CD4-positive, alpha-beta T cell (primary cell): ENCODE measurements at regions not wholly inside any gene's neighbourhood (a gene's known extent, or its start where the extent isn't known, plus 50 kb on each side); places are given as distances from the start of the nearest gene placed in this dataset.

ENCODE experiments used
- ATAC-seq: fragments of 200-7000 bp; cut with Tn5 transposase; one replicate; pipeline ENCODE4 v1.10.0; 2022; ENCODE audit warnings: mild to moderate bottlenecking; ENCODE audit not compliant: poor library complexity
- CTCF ChIA-PET: fragments of 350-600 bp; sonication (Branson Sonifier 250); formaldehyde crosslinking; loops from one replicate; lab custom pipeline; 2021; ENCODE audit warnings: antibody characterized with exemption, inconsistent platforms; lab: Charles Lee
- POLR2A ChIA-PET: fragments of 350-600 bp; sonication (Branson Sonifier 250); formaldehyde crosslinking; loops from one replicate; lab custom pipeline; 2021; ENCODE audit warnings: antibody characterized with exemption, inconsistent platforms; lab: Charles Lee
- DNase-seq, 14 experiments: peaks; one replicate each; pipeline ENCODE4 v3.0.0-alpha.2; 2013 to 2020; ENCODE audit warnings: mixed read lengths in 2 of 14
- H3K27ac ChIP-seq, 2 donors: one replicate each; pipeline versions ENCODE4 v1.5.1 to v1.7.0; 2013; ENCODE audit warnings: low read length in 2 of 2, low read depth in 1 of 2, mild to moderate bottlenecking in 1 of 2
- H3K27me3 ChIP-seq, 2 experiments: 1 replicate in 1 of 2; 2 replicates in 1 of 2; pipeline versions ENCODE4 v1.6.1 to v1.7.0; 2013; ENCODE audit warnings: low read length in 2 of 2, control low read depth in 1 of 2, mild to moderate bottlenecking in 1 of 2, moderate library complexity in 1 of 2; ENCODE audit not compliant: insufficient read depth in 2 of 2, control insufficient read depth in 1 of 2
- H3K36me3 ChIP-seq: one replicate; pipeline ENCODE4 v1.6.1; 2013; ENCODE audit warnings: low read length, control low read depth; ENCODE audit not compliant: insufficient read depth
- H3K4me1 ChIP-seq: one replicate; pipeline ENCODE4 v1.6.1; 2013; ENCODE audit warnings: low read length, control low read depth; ENCODE audit not compliant: insufficient read depth
- H3K4me3 ChIP-seq: one replicate; pipeline ENCODE4 v1.5.1; 2013; ENCODE audit warnings: mild to moderate bottlenecking, low read length, moderate library complexity
- H3K9me3 ChIP-seq, 2 experiments: 1 replicate in 1 of 2; 2 replicates in 1 of 2; pipeline versions ENCODE4 v1.6.1 to v1.7.0; 2013; ENCODE audit warnings: low read length in 2 of 2, mild to moderate bottlenecking in 2 of 2, control low read depth in 1 of 2, moderate library complexity in 1 of 2; ENCODE audit not compliant: control insufficient read depth in 1 of 2, insufficient read depth in 1 of 2
- H3K27ac Mint-ChIP-seq: one replicate; pipeline ENCODE4 v1.8.0; 2020; ENCODE audit warnings: mixed read lengths
- H3K27me3 Mint-ChIP-seq: one replicate; pipeline ENCODE4 v1.8.0; 2021; ENCODE audit warnings: mixed read lengths
- H3K36me3 Mint-ChIP-seq: one replicate; pipeline ENCODE4 v1.8.0; 2021; ENCODE audit warnings: low read depth, mixed read lengths
- H3K4me1 Mint-ChIP-seq: one replicate; pipeline ENCODE4 v1.8.0; 2021; ENCODE audit warnings: low read depth, mixed read lengths
- H3K4me3 Mint-ChIP-seq: one replicate; pipeline ENCODE4 v1.8.0; 2020; ENCODE audit warnings: mild to moderate bottlenecking, mixed read lengths
- H3K9me3 Mint-ChIP-seq: one replicate; pipeline ENCODE4 v1.8.0; 2020; ENCODE audit warnings: mixed read lengths
- CTCF ChIP-seq: fragments of 200-600 bp; IDR thresholded peaks from one replicate; pipeline ENCODE4 v1.8.0; 2022; ENCODE audit warnings: antibody characterized with exemption, mild to moderate bottlenecking
- intact Hi-C, 2 experiments: fragments of 100-400 bp; cut with DNase I in 1 of 2; cut with micrococcal nuclease in 1 of 2; formaldehyde crosslinking; loops; one replicate each; pipeline versions ENCODE4 v1.15.1 to v1.9.0; 2023 to 2025; cut with DNase I, micrococcal nuclease

GRCh38 chr19:46911456-46911855 lies 50.7 kb downstream of the ARHGAP35 start:
- no peak for TF ChIP-seq CTCF
- Mint-ChIP-seq H3K36me3 (no peaks in the 10 kb centered on the region), H3K27me3 (no peaks in the 10 kb centered on the region), H3K4me3 (no peak overlapping the region), H3K27ac (no peak overlapping the region), H3K4me1 (peaks cover 54% of the 10 kb centered on the region), H3K9me3 (no peaks in the 10 kb centered on the region)
- no peak for ATAC-seq
- POLR2A ChIA-PET, result no interaction called here
- H3K9me3 ChIP-seq, result no peaks in the 10 kb centered on the region
- H3K27me3 ChIP-seq, result no peaks in the 10 kb centered on the region
- peaks cover 12% of the 10 kb centered on the region for H3K4me1 ChIP-seq
- DNase-seq, result no peak
- CTCF ChIA-PET, result no interaction called here
- intact Hi-C loops, result loop anchor here in 1 of 2 experiments (5.0 to 10.0 kb wide), 2 partner anchors 46 to 47 kb away; partner anchors contain the start of gene ARHGAP35
- no peak overlapping the region for H3K4me3 ChIP-seq
- no peak overlapping the region for H3K27ac ChIP-seq
- H3K36me3 ChIP-seq, result no peaks in the 10 kb centered on the region

- H3K27ac Mint-ChIP-seq, result peak overlapping the region; percentile 41
- ATAC-seq (no peak), DNase-seq (no peak)
- peaks cover 5% of the 10 kb centered on the region for H3K36me3 Mint-ChIP-seq
- no peaks in the 10 kb centered on the region for H3K27me3 ChIP-seq
- H3K9me3 ChIP-seq, result no peaks in the 10 kb centered on the region
- H3K9me3 Mint-ChIP-seq, result no peaks in the 10 kb centered on the region
- H3K27ac ChIP-seq, result no peak overlapping the region
- peak overlapping the region; percentile 5 for H3K4me3 Mint-ChIP-seq
- H3K4me1 ChIP-seq, result peaks cover 12% of the 10 kb centered on the region
- intact Hi-C loops, result loop anchor here in 1 of 2 experiments (5.0 to 10.0 kb wide), 2 partner anchors 44 to 49 kb away; partner anchors contain the start of gene ARHGAP35
- no peak overlapping the region for H3K4me3 ChIP-seq
- H3K36me3 ChIP-seq, result no peaks in the 10 kb centered on the region
- H3K27me3 Mint-ChIP-seq, result no peaks in the 10 kb centered on the region
- CTCF ChIA-PET, result interaction anchor here (0.6 kb wide), 1 partner anchor 123 kb away, joined by 3 read pairs; no protein-coding TSS in a partner anchor
- no peak for TF ChIP-seq CTCF
- POLR2A ChIA-PET, result interaction anchor here (1.0 kb wide), 1 partner anchor 200 kb away, joined by 3 read pairs; the partner anchor contains the start of gene ZC3H4
- peaks cover 57% of the 10 kb centered on the region for H3K4me1 Mint-ChIP-seq
Measured at GRCh38 chr19:46913198-46913851, 52.5 kb downstream of the ARHGAP35 start.

GRCh38 chr19:46913852-46914430 lies 53.1 kb downstream of the ARHGAP35 start:
- CTCF ChIA-PET, result no interaction called here
- intact Hi-C loops, result loop anchor here in 1 of 2 experiments (5.0 to 10.0 kb wide), 2 partner anchors 43 to 49 kb away; partner anchors contain the start of gene ARHGAP35
- Mint-ChIP-seq H3K9me3 (no peaks in the 10 kb centered on the region), H3K4me3 (peak overlapping the region; percentile 5), H3K27ac (peak overlapping the region; percentile 41), H3K4me1 (peaks cover 50% of the 10 kb centered on the region), H3K27me3 (no peaks in the 10 kb centered on the region), H3K36me3 (peaks cover 11% of the 10 kb centered on the region)
- TF ChIP-seq CTCF, result no peak
- POLR2A ChIA-PET, result interaction anchor here (1.0 kb wide), 1 partner anchor 199 kb away, joined by 3 read pairs; the partner anchor contains the start of gene ZC3H4
- DNase-seq, result peak in 2 of 14 experiments; percentile 16 to 50
- Histone ChIP-seq H3K27me3 (no peaks in the 10 kb centered on the region), H3K27ac (no peak overlapping the region), H3K9me3 (no peaks in the 10 kb centered on the region), H3K36me3 (peaks cover 5% of the 10 kb centered on the region), H3K4me3 (no peak overlapping the region), H3K4me1 (peaks cover 12% of the 10 kb centered on the region)
- ATAC-seq, result no peak
